NAMALWA (cell line): ENCODE measurements at regions not wholly inside any gene's neighbourhood (a gene's known extent, or its start where the extent isn't known, plus 50 kb on each side); places are given as distances from the start of the nearest gene placed in this dataset.

Experiments used
- DNase-seq: peaks from one replicate; pipeline ENCODE4 v3.0.0-alpha.2; 2015; ENCODE audit warnings: low spot score

DNA sequence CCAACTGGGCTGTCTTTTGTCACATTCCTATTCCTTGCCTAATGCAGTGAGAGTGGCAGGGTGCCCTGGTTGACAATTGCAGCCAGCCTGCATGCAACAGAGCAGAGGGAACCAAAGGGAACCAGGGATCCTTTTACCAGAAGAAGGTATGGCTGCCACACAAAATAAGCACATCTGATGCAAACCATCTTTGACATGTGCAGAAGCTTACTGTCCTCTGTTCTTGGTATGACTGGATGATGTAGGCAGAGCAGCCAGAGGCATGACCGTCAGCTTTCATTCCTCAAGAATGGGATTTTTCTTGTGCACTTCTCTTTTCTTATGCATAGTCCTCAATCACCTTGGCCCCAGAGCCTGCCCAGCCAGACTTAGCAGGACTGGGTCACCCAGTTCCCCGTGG is 116.1 kb downstream of the UQCRFS1 start:
- DNase-seq, result no peak

GRCh38 chr19:29093553-29093908 is 119.4 kb downstream of the UQCRFS1 start:
- no peak for DNase-seq

GRCh38 chr19:29092712-29093552 is 120.0 kb downstream of the UQCRFS1 start:
- no peak for DNase-seq

DNA sequence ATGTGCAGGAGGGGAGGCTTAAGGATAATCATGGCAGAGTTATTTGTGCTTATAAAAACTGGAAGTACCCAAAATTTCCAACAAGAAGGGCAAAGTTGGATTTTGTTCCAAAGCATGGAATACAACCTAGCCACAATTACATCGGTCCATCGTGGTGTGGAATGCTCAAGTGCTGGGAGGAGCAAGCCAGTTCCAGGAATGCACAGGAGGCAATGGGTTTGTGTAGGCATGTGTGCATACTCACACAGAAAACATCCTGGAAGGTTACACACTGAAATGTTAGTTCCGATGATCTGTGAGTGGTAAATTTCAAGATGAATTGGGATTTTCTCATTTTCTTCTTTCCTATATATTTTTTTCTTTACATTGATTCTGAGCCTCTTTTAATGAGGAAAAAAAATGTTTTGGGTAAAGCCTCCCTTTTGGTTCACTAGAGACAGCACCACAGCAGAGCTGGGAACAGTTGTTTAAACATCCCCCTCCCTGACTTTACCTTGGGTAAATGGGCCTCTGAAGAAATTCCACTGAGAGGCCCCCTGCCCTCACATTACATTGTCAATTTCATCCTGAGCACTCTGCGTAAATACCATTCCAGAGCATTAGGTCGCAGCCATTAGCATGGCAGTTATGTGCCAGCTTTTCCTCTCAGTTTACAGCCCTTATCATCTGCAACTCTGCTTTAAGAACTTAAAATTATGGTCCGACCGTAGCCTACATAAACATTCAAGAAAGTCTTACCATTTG is 122.0 kb downstream of the UQCRFS1 start:
- no peak for DNase-seq

GRCh38 chr19:29089315-29089870 is 123.6 kb downstream of the UQCRFS1 start:
- DNase-seq, result no peak

GRCh38 chr19:29088761-29089160 is 124.2 kb downstream of the UQCRFS1 start:
- no peak for DNase-seq

DNA sequence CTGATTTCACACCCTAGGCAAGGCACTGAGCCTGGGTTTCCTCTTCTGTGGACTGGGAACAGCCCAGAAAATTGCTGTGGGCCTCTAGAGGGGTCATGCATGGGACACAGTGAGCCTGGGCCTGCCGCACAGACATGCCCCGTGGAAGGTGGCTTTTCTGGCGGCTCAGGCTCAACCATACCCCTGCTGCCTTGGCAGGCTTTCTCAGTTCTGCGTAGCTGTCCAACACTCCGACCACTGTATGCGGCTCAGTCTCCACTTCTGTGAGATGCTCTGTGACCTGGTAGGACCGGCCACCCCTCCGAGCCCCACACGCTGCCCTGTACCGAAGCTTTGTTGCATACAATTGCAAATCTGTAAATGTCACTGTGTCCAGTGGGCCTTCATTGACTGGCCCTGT is 126.3 kb downstream of the UQCRFS1 start:
- DNase-seq, result no peak

DNA sequence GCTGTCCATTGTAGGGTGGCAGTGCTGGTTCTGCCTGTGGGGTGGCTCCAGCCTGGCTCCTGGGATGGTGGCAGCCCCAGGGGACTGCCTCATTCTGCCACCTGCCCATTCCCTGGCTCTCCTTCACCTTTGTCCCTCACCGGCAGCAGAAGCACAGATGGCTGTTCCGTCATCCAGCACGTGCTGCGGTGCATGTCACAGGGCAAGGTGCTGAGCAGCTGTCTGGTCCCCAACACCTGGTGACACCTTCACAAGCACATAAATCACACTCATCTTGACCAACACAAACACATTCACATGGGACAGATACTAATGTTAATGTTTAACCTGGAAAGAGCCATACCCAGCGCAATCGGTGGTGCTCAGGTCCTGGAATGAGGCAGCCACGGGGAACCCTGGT is 126.8 kb downstream of the UQCRFS1 start:
- no peak for DNase-seq

- DNase-seq, result no peak
Measured at GRCh38 chr19:29085630-29086029, 127.3 kb downstream of the UQCRFS1 start.

- DNase-seq, result no peak
Measured at GRCh38 chr19:29085206-29085605, 127.7 kb downstream of the UQCRFS1 start.

DNA sequence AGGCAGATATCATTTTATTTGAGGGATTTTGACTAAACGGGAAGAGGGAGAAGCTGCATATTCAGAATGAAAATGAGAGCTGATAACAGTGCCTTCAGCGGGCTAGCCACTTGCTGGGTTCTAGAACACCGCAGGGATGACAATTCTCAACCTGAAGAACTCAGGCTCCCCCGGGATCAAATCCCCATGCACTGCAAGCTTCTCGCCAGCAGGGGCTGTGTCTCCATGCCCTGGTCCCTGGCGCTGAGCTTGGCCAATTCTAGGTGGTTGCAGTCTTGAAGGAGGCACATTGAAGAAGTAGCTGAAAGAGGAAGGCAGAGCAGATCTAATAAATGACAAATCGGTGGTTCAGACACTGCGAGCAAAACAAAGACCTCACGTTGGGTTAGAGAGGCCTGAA is 128.7 kb downstream of the UQCRFS1 start:
- DNase-seq, result peak; percentile 37

- no peak for DNase-seq
Measured at GRCh38 chr19:29083863-29084262, 129.1 kb downstream of the UQCRFS1 start.

- DNase-seq, result no peak
Measured at GRCh38 chr19:29079356-29080032, 133.5 kb downstream of the UQCRFS1 start.

GRCh38 chr19:29076963-29077362 is 136.0 kb downstream of the UQCRFS1 start:
- no peak for DNase-seq

DNA sequence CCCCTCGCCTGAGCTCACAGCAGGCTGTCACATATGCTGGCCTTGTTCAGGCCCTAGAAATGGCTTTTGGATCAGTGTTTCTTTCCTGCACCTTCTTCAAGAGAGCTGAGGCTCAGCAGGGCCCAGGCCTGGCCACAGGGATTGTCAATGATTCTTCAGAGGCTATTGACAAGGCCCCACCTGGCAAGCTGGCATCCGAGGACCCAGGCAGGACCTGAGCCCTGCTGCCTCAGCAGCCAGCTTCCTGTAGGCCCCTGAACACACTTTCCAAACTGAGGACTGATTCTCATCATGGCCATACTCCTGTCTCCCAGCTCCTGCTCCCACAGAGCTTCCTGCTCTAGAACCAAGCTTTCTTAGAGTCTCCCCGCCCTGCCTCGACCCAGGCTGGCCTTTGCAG is 136.8 kb downstream of the UQCRFS1 start:
- no peak for DNase-seq

DNA sequence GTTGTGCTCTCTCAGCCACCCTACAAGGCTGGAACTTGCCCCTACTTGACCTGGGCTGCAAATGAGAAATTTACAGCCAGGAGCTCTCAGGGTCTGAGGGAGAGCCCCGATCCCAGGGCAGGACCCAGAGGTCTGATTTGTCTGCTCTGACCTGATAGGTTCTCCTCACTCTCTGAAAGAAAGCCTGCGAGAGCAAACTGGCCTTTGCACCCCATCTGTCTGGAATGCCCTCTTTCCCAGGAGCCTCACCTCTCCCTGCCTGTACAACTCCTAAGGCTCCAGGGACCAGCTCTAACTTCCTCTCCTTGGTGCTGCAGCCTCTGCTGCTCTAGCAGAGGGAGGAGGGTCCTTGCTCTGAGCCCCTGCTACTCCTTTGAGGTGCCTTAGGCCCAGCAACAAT is 137.8 kb downstream of the UQCRFS1 start:
- no peak for DNase-seq

GRCh38 chr19:29074579-29074978 is 138.4 kb downstream of the UQCRFS1 start:
- no peak for DNase-seq

GRCh38 chr19:29067831-29068230 is 145.1 kb downstream of the UQCRFS1 start:
- DNase-seq, result no peak

GRCh38 chr19:29062475-29063435 is 150.2 kb downstream of the UQCRFS1 start:
- DNase-seq, result no peak

DNA sequence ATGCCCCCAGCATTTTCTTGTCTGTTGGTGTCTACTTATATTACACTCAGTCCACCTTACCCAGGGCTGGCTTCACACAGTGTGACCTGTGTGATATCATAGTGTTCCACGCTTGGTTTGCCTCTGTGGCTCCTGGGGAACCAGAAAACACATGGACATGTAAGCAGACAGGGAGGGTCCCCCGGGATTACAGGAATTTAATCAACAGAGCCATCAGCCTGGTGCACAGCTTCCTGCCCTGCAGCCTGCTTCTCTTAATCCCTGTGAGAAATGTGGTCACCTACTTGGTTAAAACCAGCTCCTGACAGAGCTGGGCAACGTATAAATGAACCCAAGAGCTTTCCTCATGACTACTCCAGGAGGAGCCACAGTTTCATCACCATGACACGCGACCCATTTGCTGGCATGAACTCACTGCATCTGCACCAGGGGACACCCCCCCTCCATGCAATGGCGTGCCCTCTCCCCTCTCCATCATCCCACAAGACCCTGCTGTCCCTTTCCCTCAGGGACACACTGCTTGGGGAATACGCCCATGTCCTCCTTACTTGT is 152.1 kb downstream of the UQCRFS1 start:
- no peak for DNase-seq

DNA sequence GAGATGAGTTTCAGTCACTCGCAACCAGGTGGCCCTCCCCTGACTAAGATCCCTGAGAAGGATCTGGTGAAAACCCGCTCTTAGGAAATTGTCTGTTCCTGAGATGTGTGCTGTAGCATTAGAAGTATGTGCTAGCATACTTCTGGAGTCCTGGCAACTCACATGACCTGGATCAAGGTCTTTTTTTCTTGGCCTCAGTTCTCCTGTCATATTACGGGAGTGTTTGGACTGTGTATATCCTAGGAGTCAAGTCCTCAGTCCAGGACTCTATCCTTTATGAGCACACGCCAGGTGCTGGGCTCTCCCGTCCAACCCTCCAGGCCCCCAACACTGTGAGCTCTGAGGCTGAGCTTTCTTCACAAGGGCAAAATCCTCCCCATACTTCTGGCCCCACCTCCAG is 156.4 kb downstream of the UQCRFS1 start:
- no peak for DNase-seq
